Right atrium auricular region (tissue), 2 donors: ENCODE measurements at regions not wholly inside any gene's neighbourhood (a gene's known extent, or its start where the extent isn't known, plus 50 kb on each side); places are given as distances from the start of the nearest gene placed in this dataset.

Experiments used
- DNase-seq: peaks from one replicate; pipeline ENCODE4 v3.0.0-alpha.2; 2019; ENCODE audit warnings: low spot score
- H3K27ac ChIP-seq, 2 donors: fragments of 200-600 bp; sonication (generic); 1 replicate in 1 of 2; 2 replicates in 1 of 2; pipeline ENCODE4 v1.5.1; 2016 to 2019
- H3K27me3 ChIP-seq, 2 donors: fragments of 200-600 bp; sonication (generic); one replicate each; pipeline versions ENCODE4 v1.5.1 to v1.6.0; 2017 to 2019
- H3K36me3 ChIP-seq: fragments of 200-600 bp; sonication (generic); one replicate; pipeline ENCODE4 v1.5.1; 2016
- H3K4me1 ChIP-seq, 2 donors: fragments of 200-600 bp; sonication (generic); one replicate each; pipeline versions ENCODE4 v1.5.1 to v1.6.0; 2017 to 2019
- H3K4me3 ChIP-seq, 2 donors: fragments of 200-600 bp; sonication (generic); 1 replicate in 1 of 2; 2 replicates in 1 of 2; pipeline ENCODE4 v1.5.1; 2017 to 2019; ENCODE audit warnings: mild to moderate bottlenecking in 1 of 2, moderate library complexity in 1 of 2
- H3K9me3 ChIP-seq, 2 donors: fragments of 200-600 bp; sonication (generic); one replicate each; pipeline ENCODE4 v1.5.1; 2019
- CTCF ChIP-seq, 2 donors: fragments of 200-600 bp; sonication (generic); IDR thresholded peaks; one replicate each; pipeline ENCODE4 v1.5.1; 2019; ENCODE audit warnings: antibody characterized with exemption in 2 of 2

GRCh38 chr9:87286506-87286905 is 211.2 kb upstream of the DAPK1 start:
- peaks cover 0 to 6% of the 10 kb centered on the region in 2 donors for H3K4me1 ChIP-seq
- DNase-seq = no peak
- no peak for TF ChIP-seq CTCF (IDR thresholded peaks at IDR 0.05)
- no peaks in the 10 kb centered on the region for H3K27me3 ChIP-seq
- H3K4me3 ChIP-seq = no peak overlapping the region
- no peaks in the 10 kb centered on the region for H3K9me3 ChIP-seq
- H3K36me3 ChIP-seq = no peaks in the 10 kb centered on the region
- no peak overlapping the region for H3K27ac ChIP-seq

- no peaks in the 10 kb centered on the region for H3K27me3 ChIP-seq
- no peaks in the 10 kb centered on the region for H3K36me3 ChIP-seq
- H3K4me1 ChIP-seq = peaks cover 0 to under 1% of the 10 kb centered on the region in 2 donors
- no peak for TF ChIP-seq CTCF (IDR thresholded peaks at IDR 0.05)
- H3K27ac ChIP-seq = no peak overlapping the region
- no peaks in the 10 kb centered on the region for H3K9me3 ChIP-seq
- H3K4me3 ChIP-seq = no peak overlapping the region
- no peak for DNase-seq
Observed at GRCh38 chr9:87290241-87291052, 207.2 kb upstream of the DAPK1 start.

GRCh38 chr9:87292449-87293191 is 205.0 kb upstream of the DAPK1 start:
- TF ChIP-seq CTCF (IDR thresholded peaks at IDR 0.05) = no peak
- no peaks in the 10 kb centered on the region for H3K4me1 ChIP-seq
- H3K4me3 ChIP-seq = no peak overlapping the region
- H3K27ac ChIP-seq = no peak overlapping the region
- DNase-seq = no peak
- H3K27me3 ChIP-seq = no peaks in the 10 kb centered on the region
- H3K9me3 ChIP-seq = no peaks in the 10 kb centered on the region
- H3K36me3 ChIP-seq = no peaks in the 10 kb centered on the region

- Histone ChIP-seq H3K9me3 (no peaks in the 10 kb centered on the region), H3K4me3 (no peak overlapping the region), H3K27ac (no peak overlapping the region), H3K4me1 (no peaks in the 10 kb centered on the region), H3K27me3 (no peaks in the 10 kb centered on the region), H3K36me3 (no peaks in the 10 kb centered on the region)
- TF ChIP-seq CTCF (IDR thresholded peaks at IDR 0.05) = no peak
- no peak for DNase-seq
Observed at GRCh38 chr9:87294126-87294525, 203.5 kb upstream of the DAPK1 start.

- DNase-seq = no peak
- Histone ChIP-seq H3K27me3 (no peaks in the 10 kb centered on the region), H3K9me3 (no peaks in the 10 kb centered on the region), H3K27ac (no peak overlapping the region), H3K4me1 (no peaks in the 10 kb centered on the region), H3K4me3 (no peak overlapping the region), H3K36me3 (no peaks in the 10 kb centered on the region)
- TF ChIP-seq CTCF (IDR thresholded peaks at IDR 0.05) = no peak
Observed at GRCh38 chr9:87300915-87301314, 196.8 kb upstream of the DAPK1 start.
